ENCODE measurements at regions not wholly inside any gene's neighbourhood (a gene's known extent, or its start where the extent isn't known, plus 50 kb on each side); places are given as distances from the start of the nearest gene placed in this dataset.

DNA sequence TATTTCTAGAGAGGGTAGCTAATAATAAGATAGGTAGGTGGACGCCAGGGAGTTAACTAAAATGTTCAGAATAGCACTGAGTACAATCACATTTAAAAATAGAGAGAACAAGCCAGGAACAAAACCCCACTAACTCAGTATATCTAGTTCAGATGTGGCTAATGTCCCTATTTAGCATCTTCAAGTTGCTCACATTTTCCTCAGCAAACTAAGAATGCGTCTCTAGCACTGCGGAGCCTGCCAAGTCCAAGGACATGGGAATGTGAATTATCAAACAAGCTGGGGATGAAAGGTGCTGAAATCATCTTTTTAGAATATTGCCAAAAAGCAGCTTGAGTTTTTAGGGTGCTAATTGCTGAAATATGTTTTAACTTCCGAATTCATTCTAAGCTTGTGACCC lies 398.5 kb upstream of the FIGN start:
- no peak overlapping the region for H2BK5ac ChIP-seq (ENCODE audit: low read depth, low read length, poor library complexity, severe bottlenecking)
- no peak overlapping the region for H3K23ac ChIP-seq (ENCODE audit: low read depth, low read length)
- no peak overlapping the region for H2BK20ac ChIP-seq (ENCODE audit: low read depth, low read length)
- ChIA-PET CTCF (no interaction called here), POLR2A (ENCODE audit: unreplicated experiment) (interaction anchor here (0.6 kb wide), 1 partner anchor 142 kb away, joined by 3 read pairs; no protein-coding TSS in a partner anchor)
- no peak overlapping the region for H3K14ac ChIP-seq (replicated peaks; ENCODE audit: low read depth, low read length)
- no peak overlapping the region for H4K8ac ChIP-seq (ENCODE audit: low read depth in 2 of 2, low read length in 2 of 2)
- H3K27ac ChIP-seq (ENCODE audit: insufficient read depth, low read length): no peak overlapping the region
- H2BK15ac ChIP-seq (ENCODE audit: low read depth, low read length): no peak overlapping the region
- no peaks in the 10 kb centered on the region for H3K36me3 ChIP-seq (ENCODE audit: control insufficient read depth, insufficient read depth, low read length)
- H2AFZ ChIP-seq (replicated peaks; ENCODE audit: low read length, poor library complexity): no peak overlapping the region
- H2AK9ac ChIP-seq (replicated peaks; ENCODE audit: low read depth, low read length, poor library complexity): no peak overlapping the region
- no peaks in the 10 kb centered on the region for H3K79me1 ChIP-seq (ENCODE audit: low read depth in 1 of 2, low read length in 2 of 2)
- no peak overlapping the region for H3K9ac ChIP-seq (ENCODE audit: low read depth, low read length)
- H3K56ac ChIP-seq (ENCODE audit: extremely low read depth, insufficient read depth, low read length): no peak overlapping the region
- H3K4me2 ChIP-seq (ENCODE audit: low read depth, low read length): no peak overlapping the region
- no CpG with 5 or more reads among the region's 4 CpGs for WGBS, 2 experiments (ENCODE audit: extremely low coverage in 2 of 2, insufficient read length in 1 of 2)
- no peaks in the 10 kb centered on the region for H4K20me1 ChIP-seq (ENCODE audit: insufficient read depth, low read length)
- TF ChIP-seq BHLHE40 (IDR thresholded peaks at IDR 0.05; ENCODE audit: low read depth, low read length): no peak
- no peak for TF ChIP-seq FOS (IDR thresholded peaks at IDR 0.05; ENCODE audit: low read depth, low read length)
- no peak for TF ChIP-seq CHD1 (IDR thresholded peaks at IDR 0.05; ENCODE audit: low read depth, low read length)
- TF ChIP-seq MXI1 (IDR thresholded peaks at IDR 0.05; ENCODE audit: borderline replicate concordance, low read depth, low read length): no peak
- TF ChIP-seq MAFK (IDR thresholded peaks at IDR 0.05; ENCODE audit: low read depth, low read length): no peak
- TF ChIP-seq, protein P1, sequence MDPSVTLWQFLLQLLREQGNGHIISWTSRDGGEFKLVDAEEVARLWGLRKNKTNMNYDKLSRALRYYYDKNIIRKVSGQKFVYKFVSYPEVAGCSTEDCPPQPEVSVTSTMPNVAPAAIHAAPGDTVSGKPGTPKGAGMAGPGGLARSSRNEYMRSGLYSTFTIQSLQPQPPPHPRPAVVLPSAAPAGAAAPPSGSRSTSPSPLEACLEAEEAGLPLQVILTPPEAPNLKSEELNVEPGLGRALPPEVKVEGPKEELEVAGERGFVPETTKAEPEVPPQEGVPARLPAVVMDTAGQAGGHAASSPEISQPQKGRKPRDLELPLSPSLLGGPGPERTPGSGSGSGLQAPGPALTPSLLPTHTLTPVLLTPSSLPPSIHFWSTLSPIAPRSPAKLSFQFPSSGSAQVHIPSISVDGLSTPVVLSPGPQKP (IDR thresholded peaks at IDR 0.05; ENCODE audit: borderline replicate concordance, low read depth, low read length): no peak
- no peak for TF ChIP-seq RFX5 (IDR thresholded peaks at IDR 0.05; ENCODE audit: low read depth, low read length)
- TF ChIP-seq POLR2A (IDR thresholded peaks at IDR 0.05; ENCODE audit: low read depth, low read length): no peak
- TF ChIP-seq RAD21 (IDR thresholded peaks at IDR 0.05; ENCODE audit: low read length): no peak
- TF ChIP-seq RCOR1 (IDR thresholded peaks at IDR 0.05; ENCODE audit: insufficient replicate concordance, low read length): no peak
- no peak for TF ChIP-seq MAZ (IDR thresholded peaks at IDR 0.05; ENCODE audit: borderline replicate concordance, low read depth, low read length)
- TF ChIP-seq NFE2L2 (IDR thresholded peaks at IDR 0.05; ENCODE audit: low read depth, low read length): no peak
- TF ChIP-seq CEBPB (IDR thresholded peaks at IDR 0.05; ENCODE audit: low read depth, low read length): no peak
- TF ChIP-seq SMC3 (IDR thresholded peaks at IDR 0.05; ENCODE audit: low read depth, low read length): no peak
- TF ChIP-seq, protein P2, sequence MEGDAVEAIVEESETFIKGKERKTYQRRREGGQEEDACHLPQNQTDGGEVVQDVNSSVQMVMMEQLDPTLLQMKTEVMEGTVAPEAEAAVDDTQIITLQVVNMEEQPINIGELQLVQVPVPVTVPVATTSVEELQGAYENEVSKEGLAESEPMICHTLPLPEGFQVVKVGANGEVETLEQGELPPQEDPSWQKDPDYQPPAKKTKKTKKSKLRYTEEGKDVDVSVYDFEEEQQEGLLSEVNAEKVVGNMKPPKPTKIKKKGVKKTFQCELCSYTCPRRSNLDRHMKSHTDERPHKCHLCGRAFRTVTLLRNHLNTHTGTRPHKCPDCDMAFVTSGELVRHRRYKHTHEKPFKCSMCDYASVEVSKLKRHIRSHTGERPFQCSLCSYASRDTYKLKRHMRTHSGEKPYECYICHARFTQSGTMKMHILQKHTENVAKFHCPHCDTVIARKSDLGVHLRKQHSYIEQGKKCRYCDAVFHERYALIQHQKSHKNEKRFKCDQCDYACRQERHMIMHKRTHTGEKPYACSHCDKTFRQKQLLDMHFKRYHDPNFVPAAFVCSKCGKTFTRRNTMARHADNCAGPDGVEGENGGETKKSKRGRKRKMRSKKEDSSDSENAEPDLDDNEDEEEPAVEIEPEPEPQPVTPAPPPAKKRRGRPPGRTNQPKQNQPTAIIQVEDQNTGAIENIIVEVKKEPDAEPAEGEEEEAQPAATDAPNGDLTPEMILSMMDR (conservative IDR thresholded peaks at IDR 0.05; ENCODE audit: low read depth, low read length): no peak
- TF ChIP-seq, protein P3, sequence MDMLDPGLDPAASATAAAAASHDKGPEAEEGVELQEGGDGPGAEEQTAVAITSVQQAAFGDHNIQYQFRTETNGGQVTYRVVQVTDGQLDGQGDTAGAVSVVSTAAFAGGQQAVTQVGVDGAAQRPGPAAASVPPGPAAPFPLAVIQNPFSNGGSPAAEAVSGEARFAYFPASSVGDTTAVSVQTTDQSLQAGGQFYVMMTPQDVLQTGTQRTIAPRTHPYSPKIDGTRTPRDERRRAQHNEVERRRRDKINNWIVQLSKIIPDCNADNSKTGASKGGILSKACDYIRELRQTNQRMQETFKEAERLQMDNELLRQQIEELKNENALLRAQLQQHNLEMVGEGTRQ (IDR thresholded peaks at IDR 0.05; ENCODE audit: low read depth, low read length): no peak
- BruUV-seq (replicated peaks): no TSS peak
- in situ Hi-C loops (cut with MboI; ENCODE audit: low sequenced_read_pairs) (no loop called here), intact Hi-C loops (cut with micrococcal nuclease) (no loop called here), dilution Hi-C loops (cut with HindIII; ENCODE audit: low sequenced_read_pairs, unreplicated experiment) (no loop called here)
- DNase-seq (no peak), ATAC-seq (ENCODE audit: low read depth) (no peak)
- no peak overlapping the region for H4K91ac ChIP-seq (ENCODE audit: insufficient read depth, low read depth, low read length)
- H3K4me1 ChIP-seq (ENCODE audit: control insufficient read depth, insufficient read depth, low read length): no peaks in the 10 kb centered on the region
- no peaks in the 10 kb centered on the region for H3K9me1 ChIP-seq (ENCODE audit: insufficient read depth, low read length)
- H3K4ac ChIP-seq (ENCODE audit: low read depth, low read length): no peak overlapping the region
- H3K18ac ChIP-seq (ENCODE audit: low read depth, low read length): no peak overlapping the region
- no peak overlapping the region for H4K5ac ChIP-seq (ENCODE audit: low read depth, low read length)
- H3K9me3 ChIP-seq (ENCODE audit: control insufficient read depth, insufficient read depth, low read length): no peaks in the 10 kb centered on the region
- no peaks in the 10 kb centered on the region for H3K27me3 ChIP-seq (ENCODE audit: control insufficient read depth, insufficient read depth, low read length)
- no peak overlapping the region for H3K4me3 ChIP-seq (ENCODE audit: insufficient read depth, low read depth, low read length)
- H2AK5ac ChIP-seq (ENCODE audit: low read depth, low read length): no peak overlapping the region
- no peak overlapping the region for H2BK120ac ChIP-seq (ENCODE audit: low read depth, low read length)

Data from IMR-90 (cell line).